ENCODE measurements at regions not wholly inside any gene's neighbourhood (a gene's known extent, or its start where the extent isn't known, plus 50 kb on each side); places are given as distances from the start of the nearest gene placed in this dataset.
A peak's percentile ranks its signal among the peaks of the same experiment; 100 is the strongest.
"Not testable (repeated sequence)": the region's sequence is repeated elsewhere in the genome, so short reads cannot be mapped to it uniquely, and the experiment has no call there.

DNA sequence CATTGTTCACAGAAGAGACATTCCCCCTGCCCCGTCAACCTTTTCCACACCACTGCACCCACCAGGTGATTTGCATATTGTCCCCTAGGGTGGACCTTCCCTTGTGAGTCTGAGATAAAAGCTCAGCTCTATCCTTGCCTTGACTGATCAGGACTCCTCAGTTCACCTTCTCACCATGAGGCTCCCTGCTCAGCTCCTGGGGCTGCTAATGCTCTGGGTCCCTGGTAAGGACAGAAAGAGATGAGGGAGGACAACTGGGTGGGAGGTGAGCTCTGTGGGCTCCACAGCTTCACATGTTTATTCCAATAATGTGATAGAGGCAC lies 1160.1 kb downstream of the RPIA start:
- Histone ChIP-seq H3K36me3 (no peaks in the 10 kb centered on the region), H3K9me3 (no peaks in the 10 kb centered on the region), H3K4me3 (no peak overlapping the region), H3K9ac (peak overlapping the region; percentile 22; the same call in 1 of the 2 replicates), H4K20me1 (no peaks in the 10 kb centered on the region), H3K27ac (peak overlapping the region; percentile 37; the same call in 1 of the 2 replicates), H3K27me3 (no peaks in the 10 kb centered on the region), H3K4me1 (peaks cover 20% of the 10 kb centered on the region), H3K4me2 (peak overlapping the region; percentile 92)
- TF ChIP-seq Cebpa-rat (IDR thresholded peaks at IDR 0.05) = no peak

DNA sequence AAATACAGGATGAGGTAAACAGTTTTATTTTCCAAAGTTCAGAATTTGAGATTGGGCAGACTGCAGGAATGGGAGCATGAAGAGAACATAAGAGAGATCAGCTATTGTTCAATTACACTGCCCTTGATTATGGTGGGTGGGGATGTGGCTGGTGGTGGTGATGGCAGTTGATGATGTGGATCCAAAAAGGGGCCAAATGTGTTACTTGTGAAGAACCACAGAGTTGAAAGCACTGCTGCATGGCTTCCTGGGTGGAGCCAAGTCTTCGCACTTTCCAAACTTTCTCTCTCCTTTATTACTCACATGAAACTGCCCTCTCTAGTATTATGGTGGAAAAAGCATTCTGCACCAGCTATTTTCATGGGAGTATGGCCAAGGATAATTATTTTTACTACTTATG lies 1162.0 kb downstream of the RPIA start:
- H3K9ac ChIP-seq, H3K9me3 ChIP-seq, H3K27me3 ChIP-seq, H3K27ac ChIP-seq, H3K4me2 ChIP-seq, H3K4me3 ChIP-seq, H3K36me3 ChIP-seq, H4K20me1 ChIP-seq: not testable (repeated sequence)
- H3K4me1 ChIP-seq = peaks cover 20% of the 10 kb centered on the region

DNA sequence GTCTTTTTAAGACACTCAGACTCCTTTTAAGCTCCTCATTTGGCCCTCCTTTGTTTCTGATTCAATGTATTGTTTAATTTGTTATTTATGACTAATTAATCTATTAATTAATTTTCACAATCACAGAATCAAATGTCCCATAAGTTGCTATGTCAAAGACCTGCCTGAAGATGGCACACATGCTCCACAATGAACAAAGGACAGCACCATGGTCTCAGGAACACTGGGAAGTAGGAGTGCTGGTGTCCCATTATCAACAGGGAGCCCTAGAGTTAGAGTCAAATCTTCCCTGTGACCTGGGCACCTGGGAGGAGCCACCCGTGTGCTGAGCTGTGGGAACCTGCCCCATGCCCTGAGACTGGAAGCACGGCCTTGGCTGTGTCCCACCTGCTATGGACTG lies 1164.3 kb downstream of the RPIA start:
- not testable (repeated sequence) for H3K27me3 ChIP-seq, H3K27ac ChIP-seq, H3K9ac ChIP-seq, H3K4me3 ChIP-seq, H3K9me3 ChIP-seq, H3K4me2 ChIP-seq, H3K36me3 ChIP-seq, H4K20me1 ChIP-seq
- H3K4me1 ChIP-seq = peaks cover 16% of the 10 kb centered on the region

DNA sequence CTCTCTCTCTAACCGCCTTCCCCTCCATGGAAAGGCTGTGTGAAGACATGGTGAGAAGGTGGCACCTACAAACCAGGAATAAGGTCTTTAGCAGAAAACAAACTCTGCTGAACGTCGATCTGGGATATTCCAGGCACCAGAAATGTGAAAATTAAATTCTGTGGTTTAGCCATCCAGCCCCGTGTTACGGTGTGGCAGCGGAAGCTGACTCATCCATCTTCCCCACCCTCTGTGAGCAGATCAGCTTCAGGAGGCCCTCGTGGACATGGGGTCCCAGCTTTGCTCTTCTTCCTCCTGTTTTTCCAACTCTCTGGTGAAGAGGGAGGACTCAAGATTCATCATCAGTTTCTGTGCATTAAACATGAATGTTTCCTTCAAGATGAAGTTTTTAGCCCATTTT lies 1164.8 kb downstream of the RPIA start:
- H3K36me3 ChIP-seq, H3K27ac ChIP-seq, H3K4me2 ChIP-seq, H3K4me3 ChIP-seq, H3K27me3 ChIP-seq, H4K20me1 ChIP-seq, H3K9ac ChIP-seq, H3K9me3 ChIP-seq: not testable (repeated sequence)
- H3K4me1 ChIP-seq = peaks cover 10% of the 10 kb centered on the region

DNA sequence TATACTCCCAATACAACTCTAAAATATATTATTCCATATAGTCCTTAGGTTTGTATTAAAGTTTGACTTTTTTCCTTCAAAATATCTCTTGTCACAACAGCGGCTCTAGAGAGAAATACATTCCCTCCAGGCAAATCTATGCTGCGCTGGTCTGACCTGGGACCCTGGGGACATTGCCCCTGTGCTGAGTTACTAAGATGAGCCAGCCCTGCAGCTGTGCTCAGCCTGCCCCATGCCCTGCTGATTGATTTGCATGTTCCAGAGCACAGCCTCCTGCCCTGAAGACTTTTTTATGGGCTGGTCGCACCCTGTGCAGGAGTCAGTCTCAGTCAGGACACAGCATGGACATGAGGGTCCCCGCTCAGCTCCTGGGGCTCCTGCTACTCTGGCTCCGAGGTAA lies 1170.7 kb downstream of the RPIA start:
- H3K9ac ChIP-seq, H4K20me1 ChIP-seq, H3K27ac ChIP-seq, H3K4me2 ChIP-seq, H3K27me3 ChIP-seq, H3K9me3 ChIP-seq, H3K36me3 ChIP-seq, H3K4me3 ChIP-seq, H3K4me1 ChIP-seq: not testable (repeated sequence)

DNA sequence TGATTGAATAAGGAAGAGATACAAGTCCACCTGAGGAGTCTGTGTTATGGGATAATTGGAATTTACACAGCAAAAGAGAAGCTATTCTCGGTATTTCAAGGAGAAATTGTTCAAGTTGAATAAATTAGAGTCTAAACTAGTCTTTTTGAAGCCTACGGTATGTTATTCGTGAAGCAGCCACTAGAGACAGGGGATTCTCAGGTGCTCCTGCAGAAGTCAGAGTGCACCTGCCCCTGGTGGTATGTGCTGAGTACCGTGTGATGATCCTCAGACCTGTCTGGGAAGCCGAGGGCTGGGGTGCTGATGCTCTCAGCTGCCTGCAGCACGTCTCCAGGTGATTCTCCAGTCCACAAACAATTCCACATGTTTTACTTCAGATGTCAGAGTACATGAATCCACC lies 1171.7 kb downstream of the RPIA start:
- H3K4me1 ChIP-seq, H3K4me3 ChIP-seq, H3K9ac ChIP-seq, H3K9me3 ChIP-seq, H3K36me3 ChIP-seq, H3K4me2 ChIP-seq, H3K27ac ChIP-seq, H4K20me1 ChIP-seq, H3K27me3 ChIP-seq: not testable (repeated sequence)

DNA sequence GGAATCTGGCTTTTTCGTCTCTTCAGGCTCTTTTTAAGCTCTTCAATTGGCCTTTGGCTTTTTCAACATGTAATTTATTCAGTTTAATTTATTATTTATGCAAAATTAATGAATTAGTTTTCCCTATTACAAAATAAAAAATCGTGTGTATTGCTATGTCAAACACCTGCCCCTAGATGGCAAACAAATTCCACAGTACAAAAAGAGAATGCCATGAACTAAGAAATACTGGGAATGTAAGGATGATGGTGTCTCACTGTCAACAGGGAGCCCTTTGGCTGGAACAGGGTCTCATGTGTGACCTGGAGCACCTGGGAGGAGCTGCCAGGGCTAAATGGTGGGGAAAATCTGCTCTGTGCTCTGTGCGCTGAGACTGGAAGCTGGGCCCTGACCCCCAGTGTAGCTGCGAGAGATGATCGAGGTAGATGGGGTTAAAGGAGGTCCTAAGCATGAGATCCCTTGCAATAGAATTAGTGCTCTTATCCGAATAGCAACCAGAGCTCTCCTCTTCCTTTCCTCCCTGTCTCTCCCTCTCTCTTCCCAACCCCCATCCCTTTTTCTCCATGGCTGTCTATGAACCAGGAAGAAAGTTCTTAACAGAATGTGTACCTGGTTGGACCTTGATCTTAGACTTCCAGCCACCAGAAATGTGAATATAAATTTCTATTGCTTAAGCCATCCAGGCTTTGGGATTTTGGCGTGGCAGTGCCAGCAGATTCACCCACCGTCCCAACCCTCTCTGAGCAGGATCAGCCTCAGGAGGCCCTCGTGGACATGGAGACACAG lies 1183.5 kb downstream of the RPIA start:
- H4K20me1 ChIP-seq, H3K9me3 ChIP-seq, H3K36me3 ChIP-seq, H3K4me3 ChIP-seq, H3K27me3 ChIP-seq, H3K4me1 ChIP-seq, H3K9ac ChIP-seq, H3K4me2 ChIP-seq, H3K27ac ChIP-seq: not testable (repeated sequence)

DNA sequence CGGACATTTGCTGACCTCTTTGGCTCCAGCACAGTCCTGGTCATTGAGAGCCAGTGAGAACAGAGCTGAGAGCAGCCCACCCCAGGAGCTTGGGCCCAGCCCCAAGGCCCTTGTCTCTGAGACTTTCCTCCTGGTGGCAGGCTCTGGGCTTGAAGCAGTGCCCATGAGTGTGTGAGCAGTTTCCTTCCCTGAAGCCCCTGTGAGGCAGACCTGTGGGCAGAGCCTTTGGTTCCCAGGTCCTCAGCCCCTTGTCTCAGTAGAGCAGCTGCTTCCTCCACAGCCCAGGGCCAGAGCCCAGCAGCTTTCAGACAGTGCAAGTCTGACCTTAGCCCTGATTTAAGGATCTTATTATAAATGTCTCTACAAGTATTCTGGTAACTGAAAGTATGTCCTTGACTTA lies 1185.0 kb downstream of the RPIA start:
- H3K36me3 ChIP-seq, H4K20me1 ChIP-seq, H3K4me1 ChIP-seq, H3K4me2 ChIP-seq, H3K9ac ChIP-seq, H3K27me3 ChIP-seq, H3K9me3 ChIP-seq, H3K27ac ChIP-seq, H3K4me3 ChIP-seq: not testable (repeated sequence)

DNA sequence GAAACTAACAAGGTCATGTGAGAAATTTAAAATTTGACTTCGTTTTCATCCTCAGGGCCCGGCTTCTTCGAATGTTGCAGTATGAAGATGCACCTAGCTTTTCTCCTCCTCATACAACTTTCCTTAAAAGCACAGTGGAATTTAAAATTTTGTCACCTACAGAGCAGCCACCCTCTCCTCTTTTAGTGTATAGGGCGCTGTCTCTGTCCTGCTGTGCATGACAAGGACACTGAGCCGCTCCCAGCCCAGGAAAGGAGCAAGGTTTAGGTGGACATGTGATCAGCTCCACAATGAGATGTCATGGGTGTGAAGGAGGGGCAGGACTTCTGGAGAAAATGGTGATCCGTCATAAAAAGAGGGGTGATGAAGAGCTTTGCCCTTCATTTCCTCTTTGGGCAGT lies 1185.4 kb downstream of the RPIA start:
- not testable (repeated sequence) for H3K4me3 ChIP-seq, H3K36me3 ChIP-seq, H3K4me1 ChIP-seq, H3K27me3 ChIP-seq, H4K20me1 ChIP-seq, H3K9me3 ChIP-seq, H3K9ac ChIP-seq, H3K27ac ChIP-seq
- peak overlapping the region; percentile 28; the same call in 1 of the 2 replicates for H3K4me2 ChIP-seq

DNA sequence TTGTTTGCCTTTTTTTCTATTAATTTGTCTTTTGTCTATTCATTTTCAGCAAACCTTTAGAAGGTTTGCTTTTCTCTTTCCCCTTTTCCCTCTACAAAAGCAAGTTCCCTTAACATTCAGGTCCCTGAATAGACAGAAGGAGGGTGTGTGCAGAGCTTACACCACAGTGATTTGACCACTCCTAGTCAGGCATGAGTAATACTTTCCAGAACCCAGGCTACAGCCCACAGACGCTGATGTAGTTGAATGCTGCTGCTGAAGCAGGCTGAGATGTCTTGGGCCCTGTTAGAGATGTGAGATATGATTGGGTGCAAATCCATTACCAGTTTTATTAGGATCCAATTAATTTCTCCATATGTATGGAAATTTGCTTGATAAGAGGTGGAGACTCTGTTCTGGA lies 1191.4 kb downstream of the RPIA start:
- not testable (repeated sequence) for H3K36me3 ChIP-seq, H3K4me3 ChIP-seq, H3K9ac ChIP-seq, H3K27me3 ChIP-seq, H3K27ac ChIP-seq, H4K20me1 ChIP-seq, H3K4me2 ChIP-seq, H3K4me1 ChIP-seq, H3K9me3 ChIP-seq

DNA sequence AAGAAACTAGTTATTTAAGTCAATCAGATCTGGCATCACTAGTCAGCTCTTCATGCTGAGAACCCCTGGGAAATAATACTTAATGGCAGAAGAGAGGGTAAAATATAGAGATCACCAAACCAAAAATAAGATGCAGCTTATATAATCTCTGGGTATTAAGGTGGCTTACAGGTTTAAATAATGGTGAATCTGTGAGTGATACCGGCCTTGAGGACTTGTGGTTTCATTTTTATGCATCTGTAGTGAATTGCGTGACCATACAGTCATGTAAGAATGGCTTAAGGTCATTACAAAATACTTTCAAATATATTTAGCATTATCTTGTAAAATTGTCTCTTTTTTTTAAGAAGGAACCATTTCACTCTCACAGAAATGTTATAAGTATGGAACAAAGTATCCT lies 1192.2 kb downstream of the RPIA start:
- not testable (repeated sequence) for H3K9me3 ChIP-seq, H3K27ac ChIP-seq, H4K20me1 ChIP-seq, H3K4me1 ChIP-seq, H3K4me3 ChIP-seq, H3K4me2 ChIP-seq, H3K27me3 ChIP-seq, H3K9ac ChIP-seq, H3K36me3 ChIP-seq

DNA sequence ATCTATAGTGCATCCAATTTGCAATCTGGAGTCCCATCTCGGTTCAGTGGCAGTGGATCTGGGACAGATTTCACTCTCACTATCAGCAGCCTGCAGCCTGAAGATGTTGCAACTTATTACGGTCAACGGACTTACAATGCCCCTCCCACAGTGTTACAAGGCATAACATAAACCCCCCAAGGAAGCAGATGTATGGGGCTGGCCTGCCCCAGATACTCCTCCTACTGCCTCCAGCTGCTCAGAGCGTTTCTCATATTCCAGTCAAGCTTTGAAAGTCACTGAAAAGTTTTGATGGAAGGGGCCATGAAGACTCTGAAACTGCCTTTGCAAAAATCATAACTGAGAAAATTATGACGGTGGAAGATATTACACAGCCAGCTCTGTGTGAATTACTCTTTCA lies 1193.6 kb downstream of the RPIA start:
- H3K9ac ChIP-seq, H3K27me3 ChIP-seq, H3K36me3 ChIP-seq, H4K20me1 ChIP-seq, H3K27ac ChIP-seq, H3K4me3 ChIP-seq, H3K9me3 ChIP-seq, H3K4me2 ChIP-seq, H3K4me1 ChIP-seq: not testable (repeated sequence)

DNA sequence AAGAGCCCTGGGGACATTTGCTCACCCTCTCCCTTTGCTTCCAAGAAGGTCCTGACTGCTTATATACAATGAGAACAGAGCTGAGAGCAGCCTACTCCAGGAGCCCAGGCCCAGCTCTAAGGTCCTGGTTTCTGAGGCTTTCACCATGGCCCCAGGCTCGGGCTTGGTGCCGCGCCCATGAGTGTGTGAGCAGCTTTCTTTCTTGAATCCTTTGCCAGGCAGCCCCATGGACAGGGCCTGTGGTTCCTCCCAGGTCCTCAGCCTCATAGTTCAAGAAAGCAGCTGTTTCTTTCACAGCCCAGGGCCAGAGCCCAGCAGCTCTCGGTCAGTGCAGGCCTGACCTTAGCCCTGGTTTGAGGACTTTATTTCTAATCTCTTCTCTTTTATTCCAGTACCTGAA lies 1197.2 kb downstream of the RPIA start:
- H3K9ac ChIP-seq, H3K4me3 ChIP-seq, H3K27me3 ChIP-seq, H3K36me3 ChIP-seq, H3K4me1 ChIP-seq, H3K27ac ChIP-seq, H4K20me1 ChIP-seq, H3K4me2 ChIP-seq, H3K9me3 ChIP-seq: not testable (repeated sequence)

DNA sequence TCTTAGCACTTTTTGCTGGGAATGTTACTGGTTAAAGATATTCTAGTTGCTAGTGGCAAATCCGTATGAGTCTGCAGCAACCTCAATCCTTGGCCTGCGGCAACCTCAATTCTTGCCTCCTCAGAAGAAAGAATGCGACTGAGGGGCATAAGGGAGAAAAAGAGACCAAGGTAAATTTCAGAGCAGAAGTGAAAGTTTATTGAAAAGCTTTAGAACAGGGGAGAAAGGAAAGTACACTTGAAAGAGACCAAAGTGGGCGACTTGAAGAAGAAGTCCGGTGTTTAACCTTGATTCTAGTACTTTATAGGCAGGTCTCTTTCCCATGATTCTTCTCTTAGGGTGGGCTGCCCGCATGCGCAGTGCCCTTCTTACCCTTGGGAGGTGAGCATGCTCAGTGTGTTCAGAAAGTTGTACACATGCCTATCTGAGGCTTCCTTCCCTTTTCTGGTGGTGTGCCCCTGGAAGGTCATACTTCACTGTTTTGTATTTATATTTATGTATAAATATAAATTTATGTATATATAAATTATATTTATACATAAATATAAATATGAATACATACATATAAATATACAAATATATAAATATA lies 1198.8 kb downstream of the RPIA start:
- not testable (repeated sequence) for H3K36me3 ChIP-seq, H3K4me1 ChIP-seq, H3K27ac ChIP-seq, H3K27me3 ChIP-seq, H3K9me3 ChIP-seq, H3K9ac ChIP-seq, H3K4me3 ChIP-seq, H3K4me2 ChIP-seq, H4K20me1 ChIP-seq

DNA sequence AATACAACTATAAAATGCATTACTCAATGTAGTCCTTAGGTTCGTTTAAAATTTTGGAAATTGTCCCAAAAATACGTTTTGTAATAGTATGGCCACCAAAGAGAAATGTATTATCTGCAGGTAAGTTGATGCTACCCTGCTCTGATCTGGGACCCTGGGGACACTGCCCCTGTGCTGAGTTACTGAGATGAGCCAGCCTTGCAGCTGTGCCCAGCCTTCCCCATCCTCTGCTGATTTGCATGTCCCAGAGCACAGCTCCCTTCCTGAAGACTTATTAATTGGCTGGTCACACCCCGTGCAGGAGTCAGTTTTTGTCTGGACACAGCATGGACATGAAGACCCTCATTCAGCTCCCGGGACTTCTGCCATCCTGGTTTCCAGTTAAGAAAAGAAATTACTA lies 1203.5 kb downstream of the RPIA start:
- H3K27me3 ChIP-seq, H3K27ac ChIP-seq, H3K4me3 ChIP-seq, H3K4me2 ChIP-seq, H3K36me3 ChIP-seq, H3K9ac ChIP-seq, H3K4me1 ChIP-seq, H3K9me3 ChIP-seq, H4K20me1 ChIP-seq: not testable (repeated sequence)

All from BLaER1 (cell line).